GM21381 (cell line): ENCODE measurements at regions not wholly inside any gene's neighbourhood (a gene's known extent, or its start where the extent isn't known, plus 50 kb on each side); places are given as distances from the start of the nearest gene placed in this dataset.

Experiments
- ATAC-seq: cut with Tn5 transposase; IDR thresholded peaks from one replicate; pipeline ENCODE4 v1.9.1; 2021; ENCODE audit warnings: mild to moderate bottlenecking, moderate library complexity; ENCODE audit not compliant: unreplicated experiment

DNA sequence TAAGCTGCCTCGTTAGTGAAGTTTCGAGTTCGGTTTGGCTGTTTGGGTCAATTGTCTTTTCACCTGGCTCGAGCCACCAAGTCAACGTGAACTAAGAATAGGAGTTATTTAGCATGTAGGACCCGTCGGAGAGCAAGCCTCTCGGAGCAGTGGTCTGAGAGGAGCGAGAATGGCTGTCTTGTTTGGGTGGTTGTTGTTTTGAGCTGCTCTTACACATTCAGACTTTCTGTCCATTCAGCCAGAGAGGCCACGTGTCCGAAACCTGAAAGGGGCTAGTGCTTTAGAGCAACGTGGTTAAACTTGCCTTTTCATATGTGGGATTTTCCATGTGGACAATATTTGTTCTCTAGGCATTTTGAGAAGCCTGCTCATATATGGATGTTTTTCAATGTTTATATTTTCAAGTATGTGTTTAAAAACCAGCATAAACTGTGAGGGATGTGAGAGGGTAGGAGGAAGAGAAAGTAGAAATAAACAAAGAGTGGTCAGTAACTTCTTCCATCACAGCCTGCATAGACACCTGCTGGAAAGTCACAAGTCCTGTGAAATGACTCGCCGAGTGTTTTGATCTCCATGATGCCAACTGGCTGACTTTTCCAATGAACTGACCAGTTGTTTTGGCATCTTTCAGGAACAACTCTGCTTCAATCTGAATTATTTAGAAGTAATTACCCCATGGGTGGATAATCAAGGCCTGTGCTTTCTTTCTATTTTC, 221.0 kb downstream of the ASCL1 start:
- no peak for ATAC-seq

DNA sequence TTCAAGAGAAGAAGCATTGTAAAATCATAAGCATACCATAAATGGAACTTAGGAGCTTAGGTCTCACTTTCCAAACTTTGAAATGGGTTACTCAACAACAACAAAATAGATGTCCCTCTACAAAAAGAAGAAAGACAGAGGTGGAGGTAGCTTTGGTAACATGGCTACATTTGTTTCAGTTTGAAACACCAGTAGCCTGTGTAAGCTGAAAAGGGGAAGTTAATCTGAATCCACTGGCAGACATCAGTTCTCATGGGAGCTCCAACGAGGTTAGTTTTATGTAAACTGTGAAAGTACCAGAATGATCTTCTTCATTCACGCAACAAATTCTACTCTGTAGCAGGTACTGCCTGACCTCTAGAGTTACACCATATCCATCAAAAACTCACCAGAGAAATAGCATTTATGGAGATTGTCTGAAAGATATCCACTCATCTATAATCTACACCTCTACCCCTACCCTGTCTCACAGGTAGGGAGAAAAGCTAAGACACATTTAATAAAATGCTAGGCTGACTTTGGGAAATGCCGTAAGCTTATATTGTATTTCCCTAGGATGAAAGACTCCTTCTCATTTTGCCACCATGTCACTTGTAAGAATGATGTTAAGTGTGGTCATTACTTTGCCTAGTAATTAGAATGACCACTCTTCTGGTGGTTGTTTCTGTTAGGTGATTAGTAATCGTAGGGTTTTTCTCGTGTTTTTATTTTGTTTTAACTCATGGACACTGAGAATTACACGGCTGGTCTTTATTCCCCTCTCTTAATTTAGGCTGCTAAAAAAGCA, 224.1 kb downstream of the ASCL1 start:
- ATAC-seq = peak; percentile 94

DNA sequence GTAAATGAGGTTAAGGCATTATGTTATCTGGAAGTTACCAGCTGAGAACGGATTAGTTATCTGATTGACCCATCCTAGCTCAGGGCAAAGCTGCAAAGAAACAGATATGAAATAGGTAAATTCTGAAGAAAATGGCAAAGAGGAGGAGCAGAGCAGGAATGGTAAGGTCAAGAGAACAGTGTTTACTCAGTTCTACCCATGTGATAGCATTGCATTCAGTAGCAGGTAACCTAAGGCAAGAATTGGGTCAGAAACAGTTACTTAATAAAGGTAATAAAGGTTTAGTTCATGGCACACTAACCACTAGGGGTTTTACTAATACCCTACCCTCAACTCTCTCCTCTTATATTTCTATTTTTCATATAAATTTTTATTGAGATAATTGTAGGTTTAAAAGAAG, 224.8 kb downstream of the ASCL1 start:
- ATAC-seq = no peak

DNA sequence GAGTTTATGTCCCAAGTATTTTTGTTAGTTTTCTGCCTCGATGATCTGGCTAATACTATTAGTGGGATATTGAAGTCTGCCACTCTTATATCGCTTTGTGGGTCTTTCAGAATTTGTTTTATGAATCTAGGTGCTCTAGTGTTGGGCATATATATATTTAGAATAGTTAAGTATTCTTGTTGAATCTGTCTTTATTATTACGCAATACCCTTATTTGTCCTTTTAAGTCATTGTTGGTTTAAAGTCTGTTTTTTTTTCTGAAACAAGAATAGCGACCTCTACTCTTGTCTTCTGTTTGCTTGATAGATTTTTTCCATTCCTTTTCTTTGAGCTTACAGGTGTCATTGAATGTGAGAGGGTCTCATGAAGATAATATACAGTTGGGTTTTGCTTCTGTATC, 239.0 kb downstream of the ASCL1 start:
- no peak for ATAC-seq

DNA sequence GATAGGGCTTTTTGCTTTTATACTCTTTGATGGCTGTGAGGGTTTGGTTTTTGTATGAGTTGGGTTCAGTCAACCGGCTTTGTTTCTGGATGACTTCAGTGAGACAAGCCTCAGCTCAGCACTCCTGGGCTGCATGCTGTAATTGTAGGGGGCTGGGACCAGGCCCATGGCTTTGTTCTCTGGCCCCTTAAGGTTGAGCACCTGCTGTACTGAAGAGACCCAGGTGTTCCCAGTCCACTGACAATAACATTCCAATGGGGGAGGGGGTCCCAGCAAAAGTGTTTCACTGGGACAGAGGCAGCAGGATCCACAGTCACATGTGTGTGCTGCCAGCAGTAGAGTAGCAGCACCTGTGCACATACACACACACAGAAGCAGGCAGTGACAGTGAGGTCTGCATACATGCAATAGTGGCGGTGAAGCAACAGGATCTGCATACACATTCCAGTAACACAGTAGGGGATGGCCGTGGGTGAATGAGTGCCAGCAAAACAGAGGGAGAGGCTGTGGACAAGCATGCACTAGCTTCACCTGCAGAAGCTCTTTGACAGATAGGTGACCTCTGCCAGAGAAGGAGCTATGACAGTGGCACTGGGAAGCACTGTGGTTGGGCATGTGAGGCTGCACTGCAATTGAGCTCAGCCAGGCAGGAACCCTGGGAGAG, 240.4 kb downstream of the ASCL1 start:
- ATAC-seq = no peak

DNA sequence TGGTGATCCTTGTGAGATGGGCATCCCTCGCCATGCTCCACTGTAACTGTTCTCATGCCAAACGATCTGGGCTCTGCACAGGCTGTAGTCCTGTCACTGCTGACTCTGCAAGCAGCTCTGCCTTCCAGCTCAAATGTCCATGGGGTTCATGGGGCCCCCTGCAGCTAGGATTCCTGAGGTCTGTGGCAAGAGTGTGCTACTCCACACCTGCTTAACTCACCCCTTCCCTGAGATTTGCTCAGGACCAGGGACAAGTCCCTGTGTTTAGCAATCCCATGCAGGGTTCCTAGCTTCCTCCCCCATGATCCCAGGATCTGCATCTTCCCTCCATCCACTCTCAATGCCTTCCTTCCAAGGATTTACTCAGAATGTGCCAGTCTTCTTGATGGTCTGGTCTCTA, 241.0 kb downstream of the ASCL1 start:
- ATAC-seq = no peak

DNA sequence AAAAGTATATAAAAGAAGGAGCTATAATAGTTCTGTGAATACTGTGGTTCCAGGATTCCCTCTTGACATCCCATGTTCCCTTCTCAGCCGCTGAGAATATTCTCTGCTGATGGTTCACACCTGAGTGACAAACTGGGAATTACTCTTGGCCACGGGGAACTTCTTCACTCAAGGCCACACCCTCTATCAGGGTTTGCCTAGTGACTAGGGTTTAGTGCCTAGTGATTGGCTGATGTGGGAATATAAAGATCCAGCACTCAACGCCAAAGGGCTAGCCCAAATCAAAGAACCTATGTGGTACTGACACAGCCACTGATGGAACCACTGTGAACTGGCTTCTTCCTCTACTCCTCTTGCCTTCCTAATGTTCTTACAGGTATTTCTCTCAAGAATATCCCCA, 248.4 kb downstream of the ASCL1 start:
- no peak for ATAC-seq

DNA sequence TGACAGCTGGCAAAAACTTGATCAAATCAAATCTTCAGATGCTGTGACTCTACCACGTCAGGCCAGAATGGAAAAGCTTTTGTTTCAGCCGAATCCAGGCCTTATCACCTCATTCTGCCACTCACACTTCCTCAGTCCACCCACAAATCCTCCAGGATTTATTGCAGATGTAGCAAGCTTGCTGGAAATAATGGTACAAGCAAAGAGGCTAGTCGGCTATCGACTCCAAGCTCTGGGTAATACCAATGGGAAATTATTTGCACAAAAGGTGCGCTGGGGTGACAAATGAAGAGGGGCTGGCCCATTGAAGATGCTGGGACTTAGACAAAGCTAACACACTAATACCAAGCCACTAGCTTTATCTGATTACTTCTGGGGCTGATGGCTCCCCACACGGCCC, 250.5 kb downstream of the ASCL1 start:
- ATAC-seq = no peak

DNA sequence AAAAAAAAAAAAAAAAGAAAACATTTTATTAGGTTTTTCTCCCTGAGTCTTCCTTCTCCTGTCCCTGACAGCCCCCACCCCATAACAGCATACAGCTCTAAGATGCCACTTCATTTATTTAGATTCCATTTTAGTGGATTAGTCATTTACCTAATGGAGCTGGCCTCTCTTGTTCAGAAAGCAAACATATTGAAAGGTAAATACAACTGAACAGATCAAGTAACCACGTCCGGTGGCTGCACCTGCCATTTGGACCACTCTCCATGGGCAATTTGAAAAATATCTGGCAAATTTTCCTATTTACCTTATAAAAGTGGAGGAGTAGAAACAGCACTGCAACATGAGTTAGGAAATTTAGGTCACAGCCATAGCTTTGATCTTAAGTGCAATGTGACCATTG, 254.6 kb downstream of the C12orf42 start:
- ATAC-seq = no peak

DNA sequence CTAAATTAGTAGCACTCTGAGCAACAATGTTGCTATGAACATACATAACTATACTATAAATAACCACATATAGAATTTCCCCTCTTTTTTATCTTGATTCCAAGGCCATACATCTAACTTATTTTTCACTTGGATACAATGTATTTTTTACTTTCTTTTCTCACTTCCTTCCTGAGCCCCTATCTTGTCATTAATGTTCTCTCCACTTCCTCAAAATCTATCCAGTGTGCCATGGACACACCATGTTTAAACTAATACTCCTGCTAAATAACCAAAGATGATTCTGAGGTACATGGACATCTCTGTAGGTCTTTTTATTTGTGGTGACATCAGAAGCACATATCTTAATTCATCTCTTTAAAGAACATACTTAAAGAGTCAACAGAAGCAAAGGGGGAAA, 251.2 kb downstream of the C12orf42 start:
- no peak for ATAC-seq

DNA sequence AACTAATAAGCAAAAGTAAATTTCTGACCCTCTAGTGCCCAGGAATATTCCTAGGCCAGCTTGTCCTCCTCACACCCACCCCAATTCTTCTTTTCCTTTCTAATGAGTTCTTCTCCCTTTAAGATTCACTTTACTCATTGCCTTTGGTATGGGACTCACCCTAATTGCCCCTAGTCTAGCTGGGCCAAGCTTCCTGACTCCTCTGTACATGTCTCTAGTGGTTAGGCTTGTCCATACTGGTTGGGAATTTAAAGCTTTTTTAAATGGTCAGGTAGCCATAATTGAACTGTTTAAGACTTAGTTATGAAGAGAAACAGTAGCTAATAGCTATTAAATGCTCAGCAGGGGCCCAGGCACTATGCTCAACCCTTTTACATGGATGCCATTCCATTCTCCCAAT, 248.2 kb downstream of the C12orf42 start:
- ATAC-seq = no peak

DNA sequence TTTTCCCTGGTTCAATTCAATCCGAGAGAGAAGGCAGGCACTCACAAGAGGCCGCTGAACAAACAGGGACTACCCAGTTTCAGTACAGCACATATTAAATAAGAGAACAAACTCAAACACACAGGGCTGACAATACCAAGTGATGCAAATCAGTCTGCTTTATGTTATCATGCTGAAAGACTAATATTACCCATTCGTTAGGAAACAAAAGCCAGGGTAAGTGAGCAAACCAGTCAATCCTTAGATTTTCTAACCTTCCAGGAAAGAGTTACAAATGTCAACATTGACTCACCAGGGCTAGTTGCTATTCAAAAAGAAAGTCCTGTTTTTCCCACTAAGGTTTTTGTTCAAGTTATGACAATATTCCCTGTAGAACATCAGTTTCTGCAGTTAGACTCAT, 246.2 kb downstream of the C12orf42 start:
- no peak for ATAC-seq

DNA sequence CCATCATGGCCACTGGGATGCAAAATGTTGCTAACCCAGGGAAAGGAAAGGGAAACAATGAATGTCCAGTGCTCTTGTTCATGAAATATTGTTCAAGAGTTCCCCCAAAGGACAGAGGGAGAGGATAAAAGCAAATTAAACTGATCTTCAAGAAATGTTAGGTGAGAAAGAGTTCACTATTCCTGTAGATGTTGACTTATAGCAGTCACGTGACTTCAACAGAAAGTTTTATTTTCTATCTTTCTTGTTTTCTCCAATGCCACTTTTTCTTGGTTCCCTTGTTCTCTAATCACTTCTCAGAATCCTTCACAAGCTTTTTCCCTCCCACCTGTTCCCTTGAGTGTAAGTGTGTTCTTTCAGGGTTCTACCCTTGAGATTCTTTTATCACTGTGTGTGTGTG, 245.3 kb downstream of the C12orf42 start:
- no peak for ATAC-seq
